ENCODE measurements at regions not wholly inside any gene's neighbourhood (a gene's known extent, or its start where the extent isn't known, plus 50 kb on each side); places are given as distances from the start of the nearest gene placed in this dataset.

DNA sequence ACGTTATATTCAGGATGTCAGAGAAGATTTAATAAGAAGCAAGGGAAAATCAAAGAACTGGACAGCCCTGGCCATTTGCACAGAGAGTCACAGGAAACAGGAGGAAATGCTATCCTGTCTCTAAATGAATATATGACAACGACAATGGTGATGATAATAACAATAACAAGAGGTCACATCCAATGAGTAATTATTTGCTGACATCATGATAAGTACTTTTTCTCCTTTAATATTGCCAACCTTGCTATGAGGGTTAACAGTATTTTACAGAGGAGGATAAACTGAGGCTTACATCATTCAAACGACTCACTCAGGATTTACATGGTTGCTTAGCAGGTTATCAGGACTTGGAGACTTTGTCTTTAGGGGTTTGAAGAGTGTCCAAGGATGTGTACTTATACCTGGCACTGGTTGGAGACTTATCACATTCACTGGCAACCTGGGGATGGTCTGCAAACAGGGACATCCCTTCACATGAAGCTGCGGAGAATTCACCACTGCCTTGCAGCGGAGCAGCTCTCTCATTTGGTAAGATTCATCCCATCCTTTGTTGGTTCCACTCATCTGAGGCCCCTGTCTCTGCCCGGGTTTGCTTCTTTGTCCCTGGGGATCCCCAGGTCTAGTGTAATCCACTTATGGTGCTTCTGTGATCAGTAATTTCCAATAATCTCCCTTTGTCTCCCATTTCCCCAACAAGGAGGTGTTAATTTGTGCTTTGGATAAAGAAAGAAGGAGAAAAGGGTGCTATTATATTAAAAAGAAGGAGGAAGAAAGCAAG, 637.8 kb downstream of the BCL11B start:
- intact Hi-C loops (cut with DNase I) = no loop called here
- no peaks in the 10 kb centered on the region for H3K36me3 ChIP-seq (ENCODE audit: control insufficient read depth in 2 of 3, insufficient read depth in 3 of 3, low read length in 3 of 3)
- no peak for DNase-seq
- TF ChIP-seq, protein P1, sequence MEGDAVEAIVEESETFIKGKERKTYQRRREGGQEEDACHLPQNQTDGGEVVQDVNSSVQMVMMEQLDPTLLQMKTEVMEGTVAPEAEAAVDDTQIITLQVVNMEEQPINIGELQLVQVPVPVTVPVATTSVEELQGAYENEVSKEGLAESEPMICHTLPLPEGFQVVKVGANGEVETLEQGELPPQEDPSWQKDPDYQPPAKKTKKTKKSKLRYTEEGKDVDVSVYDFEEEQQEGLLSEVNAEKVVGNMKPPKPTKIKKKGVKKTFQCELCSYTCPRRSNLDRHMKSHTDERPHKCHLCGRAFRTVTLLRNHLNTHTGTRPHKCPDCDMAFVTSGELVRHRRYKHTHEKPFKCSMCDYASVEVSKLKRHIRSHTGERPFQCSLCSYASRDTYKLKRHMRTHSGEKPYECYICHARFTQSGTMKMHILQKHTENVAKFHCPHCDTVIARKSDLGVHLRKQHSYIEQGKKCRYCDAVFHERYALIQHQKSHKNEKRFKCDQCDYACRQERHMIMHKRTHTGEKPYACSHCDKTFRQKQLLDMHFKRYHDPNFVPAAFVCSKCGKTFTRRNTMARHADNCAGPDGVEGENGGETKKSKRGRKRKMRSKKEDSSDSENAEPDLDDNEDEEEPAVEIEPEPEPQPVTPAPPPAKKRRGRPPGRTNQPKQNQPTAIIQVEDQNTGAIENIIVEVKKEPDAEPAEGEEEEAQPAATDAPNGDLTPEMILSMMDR (IDR thresholded peaks at IDR 0.05; ENCODE audit: borderline replicate concordance, extremely low read depth, insufficient read depth) = no peak
- no peaks in the 10 kb centered on the region for H3K4me1 ChIP-seq (ENCODE audit: control insufficient read depth in 2 of 3, insufficient read depth in 2 of 3, low read depth in 1 of 3, low read length in 3 of 3)
- H3K9ac ChIP-seq (ENCODE audit: low read length in 3 of 3) = no peak overlapping the region
- H3K27me3 ChIP-seq (ENCODE audit: control insufficient read depth, insufficient read depth, low read length) = no peaks in the 10 kb centered on the region
- no peak for FAIRE-seq
- H3K27ac ChIP-seq (ENCODE audit: low read depth in 2 of 2, low read length in 2 of 2) = no peak overlapping the region
- no peak overlapping the region for H3K4me3 ChIP-seq (ENCODE audit: low read length in 3 of 3)
- no peaks in the 10 kb centered on the region for H3K9me3 ChIP-seq (ENCODE audit: control insufficient read depth in 2 of 3, insufficient read depth in 1 of 3, low read length in 3 of 3)

DNA sequence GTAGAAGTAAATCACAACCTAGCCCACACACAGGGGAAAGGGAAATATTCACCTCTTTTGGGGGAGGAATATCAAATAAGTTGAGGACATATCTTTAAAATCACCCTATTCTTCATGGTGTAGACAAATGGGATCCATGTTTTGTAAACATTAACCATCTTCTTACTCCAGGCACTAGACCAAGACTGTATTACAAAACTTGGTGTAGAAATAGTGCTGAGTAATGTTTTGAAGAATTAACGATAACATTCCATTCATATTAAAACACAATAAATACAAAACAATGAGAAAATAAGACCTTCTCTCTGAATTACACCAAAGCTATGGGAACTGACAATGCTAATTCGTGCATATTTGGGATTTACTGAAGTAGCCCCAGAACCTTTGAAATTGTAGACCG, 633.6 kb downstream of the BCL11B start:
- Histone ChIP-seq H3K4me3 (ENCODE audit: low read length in 3 of 3) (no peak overlapping the region), H3K4me1 (ENCODE audit: control insufficient read depth in 2 of 3, insufficient read depth in 2 of 3, low read depth in 1 of 3, low read length in 3 of 3) (no peaks in the 10 kb centered on the region), H3K9ac (ENCODE audit: low read length in 3 of 3) (no peak overlapping the region), H3K9me3 (ENCODE audit: control insufficient read depth in 2 of 3, insufficient read depth in 1 of 3, low read length in 3 of 3) (no peaks in the 10 kb centered on the region), H3K36me3 (ENCODE audit: control insufficient read depth in 2 of 3, insufficient read depth in 3 of 3, low read length in 3 of 3) (no peaks in the 10 kb centered on the region), H3K27me3 (ENCODE audit: control insufficient read depth, insufficient read depth, low read length) (no peaks in the 10 kb centered on the region), H3K27ac (ENCODE audit: low read depth in 2 of 2, low read length in 2 of 2) (no peak overlapping the region)
- FAIRE-seq (no peak), DNase-seq (no peak)
- TF ChIP-seq, protein P1 (IDR thresholded peaks at IDR 0.05; ENCODE audit: borderline replicate concordance, extremely low read depth, insufficient read depth) = no peak
- intact Hi-C loops (cut with DNase I) = no loop called here

DNA sequence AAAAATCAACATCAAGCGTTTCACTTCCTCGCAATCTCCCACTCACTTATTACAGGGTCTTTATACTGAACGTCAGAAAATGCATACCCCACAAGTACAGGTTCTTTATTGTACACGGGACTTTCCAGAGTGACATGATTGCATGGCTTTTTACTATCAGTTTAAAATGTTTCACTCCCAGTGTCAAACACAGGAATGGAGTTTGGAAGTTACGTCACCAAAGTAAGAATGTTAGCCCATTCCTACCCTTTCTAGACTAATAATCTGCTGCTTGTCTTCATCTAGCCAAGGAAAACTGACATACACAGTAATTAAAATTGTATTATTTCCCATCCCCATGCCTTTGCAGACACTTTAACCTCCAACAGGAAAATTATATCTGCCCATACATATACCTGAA, 624.2 kb downstream of the BCL11B start:
- H3K4me3 ChIP-seq (ENCODE audit: low read length in 3 of 3) = no peak overlapping the region
- TF ChIP-seq, protein P1 (IDR thresholded peaks at IDR 0.05; ENCODE audit: borderline replicate concordance, extremely low read depth, insufficient read depth) = no peak
- intact Hi-C loops (cut with DNase I) = no loop called here
- H3K27me3 ChIP-seq (ENCODE audit: control insufficient read depth, insufficient read depth, low read length) = no peaks in the 10 kb centered on the region
- H3K9me3 ChIP-seq (ENCODE audit: control insufficient read depth in 2 of 3, insufficient read depth in 1 of 3, low read length in 3 of 3) = no peaks in the 10 kb centered on the region
- no peaks in the 10 kb centered on the region for H3K4me1 ChIP-seq (ENCODE audit: control insufficient read depth in 2 of 3, insufficient read depth in 2 of 3, low read depth in 1 of 3, low read length in 3 of 3)
- no peak overlapping the region for H3K9ac ChIP-seq (ENCODE audit: low read length in 3 of 3)
- H3K36me3 ChIP-seq (ENCODE audit: control insufficient read depth in 2 of 3, insufficient read depth in 3 of 3, low read length in 3 of 3) = no peaks in the 10 kb centered on the region
- H3K27ac ChIP-seq (ENCODE audit: low read depth in 2 of 2, low read length in 2 of 2) = no peak overlapping the region
- FAIRE-seq (no peak), DNase-seq (no peak)

DNA sequence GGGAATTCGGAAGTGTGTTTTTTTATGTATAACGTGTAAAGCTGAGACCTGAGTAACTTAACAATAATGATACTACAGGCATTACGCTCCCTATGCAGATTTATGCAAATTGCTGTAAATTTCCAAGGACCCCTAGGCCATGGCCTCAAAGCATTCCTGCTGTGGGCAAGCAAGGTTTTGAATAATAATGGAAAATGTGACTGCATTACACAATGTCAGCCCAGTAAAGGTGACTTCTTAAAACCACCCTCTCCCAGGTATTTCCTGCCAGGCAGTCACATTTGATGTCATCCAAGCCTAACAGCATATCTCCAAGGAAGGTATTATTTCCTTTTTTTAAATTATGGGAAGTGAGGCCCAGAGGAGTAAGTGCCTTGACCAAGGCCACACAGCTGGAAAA, 621.0 kb downstream of the BCL11B start:
- H3K9ac ChIP-seq (ENCODE audit: low read length in 3 of 3) = no peak overlapping the region
- no peaks in the 10 kb centered on the region for H3K27me3 ChIP-seq (ENCODE audit: control insufficient read depth, insufficient read depth, low read length)
- TF ChIP-seq, protein P1 (IDR thresholded peaks at IDR 0.05; ENCODE audit: borderline replicate concordance, extremely low read depth, insufficient read depth) = no peak
- intact Hi-C loops (cut with DNase I) = no loop called here
- H3K4me1 ChIP-seq (ENCODE audit: control insufficient read depth in 2 of 3, insufficient read depth in 2 of 3, low read depth in 1 of 3, low read length in 3 of 3) = no peaks in the 10 kb centered on the region
- no peak overlapping the region for H3K4me3 ChIP-seq (ENCODE audit: low read length in 3 of 3)
- FAIRE-seq (no peak), DNase-seq (no peak)
- no peak overlapping the region for H3K27ac ChIP-seq (ENCODE audit: low read depth in 2 of 2, low read length in 2 of 2)
- no peaks in the 10 kb centered on the region for H3K9me3 ChIP-seq (ENCODE audit: control insufficient read depth in 2 of 3, insufficient read depth in 1 of 3, low read length in 3 of 3)
- no peaks in the 10 kb centered on the region for H3K36me3 ChIP-seq (ENCODE audit: control insufficient read depth in 2 of 3, insufficient read depth in 3 of 3, low read length in 3 of 3)

Data from kidney (tissue), 13 donors.